Mesothelial cell of epicardium (in vitro differentiated cells): ENCODE measurements at regions not wholly inside any gene's neighbourhood (a gene's known extent, or its start where the extent isn't known, plus 50 kb on each side); places are given as distances from the start of the nearest gene placed in this dataset.

Experiments
- DNase-seq, 2 experiments: peaks; one replicate each; pipeline ENCODE4 v3.0.0; 2021; ENCODE audit warnings: low spot score in 2 of 2; ENCODE audit not compliant: unreplicated experiment in 2 of 2
- H3K27ac Mint-ChIP-seq: 2 replicates; pipeline ENCODE4 v1.8.0; 2021; ENCODE audit warnings: mixed read lengths
- H3K27me3 Mint-ChIP-seq: 2 replicates; pipeline ENCODE4 v1.8.0; 2021; ENCODE audit warnings: low read depth, mixed read lengths
- H3K36me3 Mint-ChIP-seq: 2 replicates; pipeline ENCODE4 v1.8.0; 2021; ENCODE audit warnings: mixed read lengths
- H3K4me1 Mint-ChIP-seq: 2 replicates; pipeline ENCODE4 v1.8.0; 2021; ENCODE audit warnings: mixed read lengths
- H3K4me3 Mint-ChIP-seq: 2 replicates; pipeline ENCODE4 v1.8.0; 2021; ENCODE audit warnings: mild to moderate bottlenecking, moderate library complexity, mixed read lengths
- H3K9me3 Mint-ChIP-seq: 2 replicates; pipeline ENCODE4 v1.8.0; 2021; ENCODE audit warnings: mixed read lengths
- TF ChIP-seq, protein P1 (sequence below): fragments of 200-600 bp; sonication (generic); IDR thresholded peaks from one replicate; pipeline ENCODE4 v1.5.0; 2021; ENCODE audit warnings: antibody characterized with exemption; ENCODE audit not compliant: unreplicated experiment

DNA sequence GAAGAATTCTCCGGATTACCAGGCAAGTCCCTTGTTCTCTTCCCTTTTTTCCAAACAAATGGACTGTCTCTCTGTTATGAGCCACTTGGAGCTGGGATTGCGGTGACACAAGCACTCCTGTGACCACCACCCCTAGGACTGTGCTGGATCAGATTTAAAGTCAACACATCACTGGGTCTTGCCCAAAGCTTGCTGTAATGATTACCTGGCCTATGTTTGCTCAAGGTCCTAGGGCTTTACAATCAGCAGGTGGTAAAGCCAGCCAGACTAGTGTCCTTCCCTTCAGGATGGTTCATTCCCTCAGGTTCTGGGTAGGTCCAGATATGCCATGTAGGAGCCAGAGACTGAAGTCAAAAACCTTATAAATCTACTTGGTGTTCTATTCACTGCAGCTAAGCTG lies 144.7 kb downstream of the COX18 start:
- TF ChIP-seq, protein P1, sequence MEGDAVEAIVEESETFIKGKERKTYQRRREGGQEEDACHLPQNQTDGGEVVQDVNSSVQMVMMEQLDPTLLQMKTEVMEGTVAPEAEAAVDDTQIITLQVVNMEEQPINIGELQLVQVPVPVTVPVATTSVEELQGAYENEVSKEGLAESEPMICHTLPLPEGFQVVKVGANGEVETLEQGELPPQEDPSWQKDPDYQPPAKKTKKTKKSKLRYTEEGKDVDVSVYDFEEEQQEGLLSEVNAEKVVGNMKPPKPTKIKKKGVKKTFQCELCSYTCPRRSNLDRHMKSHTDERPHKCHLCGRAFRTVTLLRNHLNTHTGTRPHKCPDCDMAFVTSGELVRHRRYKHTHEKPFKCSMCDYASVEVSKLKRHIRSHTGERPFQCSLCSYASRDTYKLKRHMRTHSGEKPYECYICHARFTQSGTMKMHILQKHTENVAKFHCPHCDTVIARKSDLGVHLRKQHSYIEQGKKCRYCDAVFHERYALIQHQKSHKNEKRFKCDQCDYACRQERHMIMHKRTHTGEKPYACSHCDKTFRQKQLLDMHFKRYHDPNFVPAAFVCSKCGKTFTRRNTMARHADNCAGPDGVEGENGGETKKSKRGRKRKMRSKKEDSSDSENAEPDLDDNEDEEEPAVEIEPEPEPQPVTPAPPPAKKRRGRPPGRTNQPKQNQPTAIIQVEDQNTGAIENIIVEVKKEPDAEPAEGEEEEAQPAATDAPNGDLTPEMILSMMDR, result no peak
- Mint-ChIP-seq H3K4me3 (no peak overlapping the region), H3K4me1 (no peaks in the 10 kb centered on the region), H3K27me3 (no peaks in the 10 kb centered on the region), H3K36me3 (no peaks in the 10 kb centered on the region), H3K27ac (no peak overlapping the region), H3K9me3 (peaks cover 22% of the 10 kb centered on the region)
- no peak for DNase-seq

DNA sequence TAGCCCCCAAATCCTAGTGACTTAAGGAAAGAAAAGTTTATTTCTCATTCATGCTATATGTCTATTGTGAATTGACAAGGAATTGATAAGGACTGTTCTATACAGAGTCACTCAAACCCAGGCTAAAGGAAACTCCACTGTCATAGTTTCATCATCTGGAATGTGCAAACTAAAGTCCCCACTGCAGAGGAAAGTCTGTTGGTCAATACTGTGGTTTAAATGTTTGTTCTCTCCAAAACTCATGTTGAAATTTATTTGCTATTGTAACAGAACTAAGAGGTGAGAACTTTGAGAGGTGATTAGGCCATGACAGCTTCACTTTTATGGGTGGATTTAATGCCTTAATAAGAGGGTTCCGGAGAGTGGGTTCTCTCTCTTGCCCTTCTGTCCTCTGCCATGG lies 149.6 kb downstream of the COX18 start:
- no peaks in the 10 kb centered on the region for H3K36me3 Mint-ChIP-seq
- no peak overlapping the region for H3K4me3 Mint-ChIP-seq
- H3K4me1 Mint-ChIP-seq, result no peaks in the 10 kb centered on the region
- no peaks in the 10 kb centered on the region for H3K27me3 Mint-ChIP-seq
- DNase-seq, result no peak
- H3K9me3 Mint-ChIP-seq, result peaks cover 12% of the 10 kb centered on the region
- TF ChIP-seq, protein P1, result no peak
- H3K27ac Mint-ChIP-seq, result no peak overlapping the region

DNA sequence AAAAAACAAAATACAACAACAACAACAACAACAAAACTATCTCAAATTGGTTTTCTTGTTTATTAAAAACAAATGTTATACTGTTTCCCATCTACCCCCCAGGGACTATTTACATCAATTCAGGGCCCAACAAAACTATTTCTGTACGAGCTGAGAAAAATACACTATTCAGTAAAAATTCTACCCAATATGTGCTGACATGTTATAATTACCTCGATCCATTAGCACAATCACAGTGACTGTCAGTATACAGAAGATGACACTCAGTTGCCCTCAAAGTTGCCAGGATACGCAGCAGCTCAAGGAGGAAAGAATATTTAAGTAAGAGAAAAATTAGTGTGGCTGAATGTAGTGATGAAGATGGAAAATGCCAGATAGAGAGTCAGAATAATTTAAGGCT lies 150.1 kb downstream of the COX18 start:
- DNase-seq, result no peak
- TF ChIP-seq, protein P1, result no peak
- H3K4me1 Mint-ChIP-seq, result no peaks in the 10 kb centered on the region
- H3K9me3 Mint-ChIP-seq, result peaks cover 12% of the 10 kb centered on the region
- H3K36me3 Mint-ChIP-seq, result no peaks in the 10 kb centered on the region
- H3K27ac Mint-ChIP-seq, result no peak overlapping the region
- H3K27me3 Mint-ChIP-seq, result no peaks in the 10 kb centered on the region
- H3K4me3 Mint-ChIP-seq, result no peak overlapping the region

DNA sequence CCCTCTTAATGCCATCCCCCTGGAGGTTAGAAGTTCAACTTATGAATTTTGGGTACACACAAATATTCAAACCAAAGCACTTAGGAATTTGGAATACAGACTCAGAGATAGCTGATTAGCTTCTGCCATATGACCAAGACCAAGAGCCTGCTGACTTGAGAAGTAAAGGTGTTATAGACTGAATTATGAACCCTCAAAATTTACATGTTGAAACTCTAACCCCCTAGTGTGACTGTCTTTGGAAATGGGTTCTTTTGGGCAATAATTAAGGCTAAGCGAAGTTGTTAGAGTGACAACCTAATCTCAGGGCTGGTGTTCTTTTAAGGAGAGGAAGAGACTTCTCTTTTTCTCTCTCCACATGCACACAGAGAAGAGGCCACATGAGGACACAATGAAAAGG lies 151.2 kb downstream of the COX18 start:
- Mint-ChIP-seq H3K36me3 (no peaks in the 10 kb centered on the region), H3K9me3 (peaks cover 3% of the 10 kb centered on the region), H3K27me3 (no peaks in the 10 kb centered on the region), H3K27ac (no peak overlapping the region), H3K4me1 (no peaks in the 10 kb centered on the region), H3K4me3 (no peak overlapping the region)
- TF ChIP-seq, protein P1, result no peak
- DNase-seq, result no peak

DNA sequence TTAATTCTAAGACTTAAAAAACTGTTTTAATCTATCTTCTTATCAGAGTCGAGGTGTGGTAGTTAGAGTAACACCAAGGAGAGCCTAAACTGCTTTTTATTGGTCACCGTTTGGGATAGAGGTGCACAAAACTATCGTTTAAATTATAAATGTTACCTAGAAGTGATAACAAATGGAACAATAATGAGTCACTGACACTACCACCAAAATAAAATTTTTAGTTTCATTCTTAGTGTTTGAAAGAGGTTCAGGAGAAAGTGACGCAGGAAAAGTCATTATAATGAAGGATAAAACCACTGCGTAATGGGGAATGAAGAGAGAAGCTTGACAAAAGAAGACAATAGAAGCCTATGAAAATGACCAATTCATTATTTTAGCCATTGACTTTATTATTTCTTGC lies 158.2 kb downstream of the COX18 start:
- Mint-ChIP-seq H3K9me3 (no peaks in the 10 kb centered on the region), H3K4me3 (no peak overlapping the region), H3K4me1 (no peaks in the 10 kb centered on the region), H3K36me3 (no peaks in the 10 kb centered on the region), H3K27ac (no peak overlapping the region), H3K27me3 (no peaks in the 10 kb centered on the region)
- TF ChIP-seq, protein P1, result no peak
- no peak for DNase-seq

DNA sequence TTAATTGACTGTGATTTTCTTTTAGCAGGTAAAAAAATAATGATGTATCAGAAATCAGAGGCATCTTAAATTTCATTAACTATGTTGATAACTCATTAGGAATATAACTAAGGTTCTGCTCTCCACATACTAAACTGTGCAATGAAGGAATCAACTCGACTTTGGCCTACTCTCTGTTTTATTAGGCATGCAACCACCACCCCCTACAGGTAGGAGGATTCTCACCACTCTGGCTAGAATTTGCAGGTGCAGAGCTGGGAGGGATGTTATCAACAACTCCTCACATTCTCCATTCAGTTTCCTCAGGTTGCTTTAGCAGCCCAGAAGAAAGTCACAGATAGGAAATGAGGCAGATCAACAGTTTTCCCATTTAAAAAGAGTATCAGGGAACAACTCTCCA lies 160.1 kb downstream of the COX18 start:
- no peak for DNase-seq
- Mint-ChIP-seq H3K9me3 (peaks cover 3% of the 10 kb centered on the region), H3K27ac (no peak overlapping the region), H3K27me3 (no peaks in the 10 kb centered on the region), H3K4me1 (no peaks in the 10 kb centered on the region), H3K36me3 (no peaks in the 10 kb centered on the region), H3K4me3 (no peak overlapping the region)
- TF ChIP-seq, protein P1, result no peak
